Lung microvascular endothelial cell (primary cell): ENCODE measurements at regions not wholly inside any gene's neighbourhood (a gene's known extent, or its start where the extent isn't known, plus 50 kb on each side); places are given as distances from the start of the nearest gene placed in this dataset.
A peak's percentile ranks its signal among the peaks of the same experiment; 100 is the strongest.

Experiments used
- DNase-seq, 2 donors: peaks; one replicate each; pipeline versions ENCODE4 v3.0.0 to v3.0.0-alpha.2; 2010; ENCODE audit warnings: low read depth in 2 of 2

GRCh38 chr1:232481091-232481490, 148.8 kb downstream of the SIPA1L2 start:
- no peak for DNase-seq

GRCh38 chr1:232477728-232478127, 152.2 kb downstream of the SIPA1L2 start:
- peak in 1 of 2 donors; percentile 89 for DNase-seq

GRCh38 chr1:232476538-232476950, 153.4 kb downstream of the SIPA1L2 start:
- no peak for DNase-seq

GRCh38 chr1:232474826-232475225, 155.1 kb downstream of the SIPA1L2 start:
- DNase-seq: peak in 1 of 2 donors; percentile 77

- no peak for DNase-seq
These were observed 156.0 kb downstream of the SIPA1L2 start for GRCh38 chr1:232473900-232474299.

- DNase-seq: peak in 1 of 2 donors; percentile 69
These were observed 156.6 kb downstream of the SIPA1L2 start for GRCh38 chr1:232473324-232473723.

- no peak for DNase-seq
These were observed 157.4 kb downstream of the SIPA1L2 start for GRCh38 chr1:232472485-232473041.

GRCh38 chr1:232471250-232471649, 158.7 kb downstream of the SIPA1L2 start:
- DNase-seq: peak in 1 of 2 donors; percentile 80

GRCh38 chr1:232470711-232471110, 159.2 kb downstream of the SIPA1L2 start:
- no peak for DNase-seq

GRCh38 chr1:232468249-232468648, 161.7 kb downstream of the SIPA1L2 start:
- DNase-seq: no peak

GRCh38 chr1:232467073-232467760, 162.7 kb downstream of the SIPA1L2 start:
- no peak for DNase-seq

GRCh38 chr1:232464325-232464724, 165.6 kb downstream of the SIPA1L2 start:
- DNase-seq: no peak

- DNase-seq: no peak
These were observed 166.7 kb downstream of the SIPA1L2 start for GRCh38 chr1:232463225-232463624.

- DNase-seq: peak; percentile 6 to 49
These were observed 167.7 kb downstream of the SIPA1L2 start for GRCh38 chr1:232462213-232462612.

- no peak for DNase-seq
These were observed 170.1 kb downstream of the SIPA1L2 start for GRCh38 chr1:232459826-232460225.

GRCh38 chr1:232459087-232459486, 170.8 kb downstream of the SIPA1L2 start:
- DNase-seq: no peak

GRCh38 chr1:232457595-232457994, 172.3 kb downstream of the SIPA1L2 start:
- DNase-seq: no peak

- no peak for DNase-seq
These were observed 173.2 kb downstream of the SIPA1L2 start for GRCh38 chr1:232456714-232457113.

- DNase-seq: no peak
These were observed 175.6 kb downstream of the SIPA1L2 start for GRCh38 chr1:232454227-232454886.

- no peak for DNase-seq
These were observed 177.0 kb downstream of the SIPA1L2 start for GRCh38 chr1:232452736-232453440.

- DNase-seq: no peak
These were observed 177.8 kb downstream of the SIPA1L2 start for GRCh38 chr1:232452117-232452516.

GRCh38 chr1:232451506-232451905, 178.4 kb downstream of the SIPA1L2 start:
- no peak for DNase-seq
